AG09309 (cell line): ENCODE measurements at regions not wholly inside any gene's neighbourhood (a gene's known extent, or its start where the extent isn't known, plus 50 kb on each side); places are given as distances from the start of the nearest gene placed in this dataset.
A peak's percentile ranks its signal among the peaks of the same experiment; 100 is the strongest.

Source experiments
- DNase-seq: peaks from one replicate; pipeline ENCODE4 v3.0.0-alpha.2; 2010; ENCODE audit warnings: low read depth
- H3K4me3 ChIP-seq: 2 replicates; pipeline ENCODE4 v1.5.1; 2011; ENCODE audit warnings: mild to moderate bottlenecking, low read depth, low read length, moderate library complexity; ENCODE audit not compliant: control insufficient read depth
- CTCF ChIP-seq: IDR thresholded peaks from 2 replicates; pipeline ENCODE4 v1.5.1; 2011; ENCODE audit warnings: mild to moderate bottlenecking, low read depth, low read length, inconsistent platforms; ENCODE audit not compliant: insufficient read depth, control insufficient read depth; ENCODE audit errors: missing control alignments

GRCh38 chr2:226664140-226664539 is 135.5 kb downstream of the IRS1 start:
- no peak for DNase-seq
- TF ChIP-seq CTCF, result no peak
- H3K4me3 ChIP-seq, result no peak overlapping the region

- no peak overlapping the region for H3K4me3 ChIP-seq
- peak; percentile 64 for DNase-seq
- no peak for TF ChIP-seq CTCF
These were observed 137.7 kb downstream of the IRS1 start for GRCh38 chr2:226661789-226662545.

GRCh38 chr2:226660526-226660925 is 139.1 kb downstream of the IRS1 start:
- peak; percentile 77 for DNase-seq
- TF ChIP-seq CTCF, result no peak
- no peak overlapping the region for H3K4me3 ChIP-seq

- no peak for TF ChIP-seq CTCF
- no peak for DNase-seq
- H3K4me3 ChIP-seq, result no peak overlapping the region
These were observed 139.5 kb downstream of the IRS1 start for GRCh38 chr2:226660124-226660523.

- no peak for DNase-seq
- TF ChIP-seq CTCF, result no peak
- H3K4me3 ChIP-seq, result no peak overlapping the region
These were observed 140.2 kb downstream of the IRS1 start for GRCh38 chr2:226659410-226659809.

- H3K4me3 ChIP-seq, result no peak overlapping the region
- no peak for DNase-seq
- no peak for TF ChIP-seq CTCF
These were observed 141.1 kb downstream of the IRS1 start for GRCh38 chr2:226658555-226658954.
